ENCODE measurements at regions not wholly inside any gene's neighbourhood (a gene's known extent, or its start where the extent isn't known, plus 50 kb on each side); places are given as distances from the start of the nearest gene placed in this dataset.

DNA sequence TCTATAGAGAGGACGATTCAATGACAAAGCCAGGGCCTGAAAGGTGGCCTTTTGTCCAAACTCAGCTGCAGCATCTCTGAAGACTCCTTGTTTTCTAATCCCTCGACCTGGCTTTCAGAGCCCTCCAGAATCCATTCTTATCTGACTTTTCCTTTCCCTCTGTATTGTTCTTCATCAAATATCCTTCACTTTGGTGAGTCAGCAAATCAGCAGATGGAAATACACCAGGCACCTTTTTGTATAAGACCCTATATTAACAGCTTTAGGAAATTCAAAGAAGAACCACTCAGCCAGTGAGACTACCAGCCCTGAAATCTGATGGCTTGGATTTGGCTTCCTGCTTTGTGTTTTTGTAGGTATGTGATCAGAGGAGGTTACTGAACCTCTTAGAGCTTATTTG, 81.9 kb upstream of the RAB11FIP2 start:
- TF ChIP-seq, protein P1, sequence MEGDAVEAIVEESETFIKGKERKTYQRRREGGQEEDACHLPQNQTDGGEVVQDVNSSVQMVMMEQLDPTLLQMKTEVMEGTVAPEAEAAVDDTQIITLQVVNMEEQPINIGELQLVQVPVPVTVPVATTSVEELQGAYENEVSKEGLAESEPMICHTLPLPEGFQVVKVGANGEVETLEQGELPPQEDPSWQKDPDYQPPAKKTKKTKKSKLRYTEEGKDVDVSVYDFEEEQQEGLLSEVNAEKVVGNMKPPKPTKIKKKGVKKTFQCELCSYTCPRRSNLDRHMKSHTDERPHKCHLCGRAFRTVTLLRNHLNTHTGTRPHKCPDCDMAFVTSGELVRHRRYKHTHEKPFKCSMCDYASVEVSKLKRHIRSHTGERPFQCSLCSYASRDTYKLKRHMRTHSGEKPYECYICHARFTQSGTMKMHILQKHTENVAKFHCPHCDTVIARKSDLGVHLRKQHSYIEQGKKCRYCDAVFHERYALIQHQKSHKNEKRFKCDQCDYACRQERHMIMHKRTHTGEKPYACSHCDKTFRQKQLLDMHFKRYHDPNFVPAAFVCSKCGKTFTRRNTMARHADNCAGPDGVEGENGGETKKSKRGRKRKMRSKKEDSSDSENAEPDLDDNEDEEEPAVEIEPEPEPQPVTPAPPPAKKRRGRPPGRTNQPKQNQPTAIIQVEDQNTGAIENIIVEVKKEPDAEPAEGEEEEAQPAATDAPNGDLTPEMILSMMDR (IDR thresholded peaks at IDR 0.05; ENCODE audit: low read length, missing control alignments) = no peak
- DNase-seq (ENCODE audit: low read depth) = no peak
- H3K4me3 ChIP-seq (replicated peaks; ENCODE audit: low read depth, low read length) = no peak overlapping the region

DNA sequence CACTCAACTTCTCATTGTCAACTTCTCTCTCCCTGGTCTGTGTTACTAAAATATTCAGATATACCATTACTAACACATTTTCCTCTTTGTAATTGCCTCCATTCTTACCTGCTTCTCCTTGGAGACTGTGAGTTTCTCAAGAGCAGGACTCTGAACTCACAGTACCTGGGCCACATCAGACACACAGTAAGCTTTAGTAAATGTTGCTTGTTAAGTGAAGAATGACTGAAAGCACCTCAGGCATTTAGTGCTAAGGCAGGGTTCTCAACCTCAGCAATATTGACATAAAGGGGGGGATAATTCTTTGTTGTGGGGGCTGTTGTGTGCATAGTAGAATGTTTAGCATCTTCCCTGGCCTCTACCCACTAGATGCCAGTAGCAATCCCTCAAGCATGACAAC, 72.0 kb upstream of the RAB11FIP2 start:
- H3K4me3 ChIP-seq (replicated peaks; ENCODE audit: low read depth, low read length) = no peak overlapping the region
- DNase-seq (ENCODE audit: low read depth) = no peak
- TF ChIP-seq, protein P1 (IDR thresholded peaks at IDR 0.05; ENCODE audit: low read length, missing control alignments) = no peak

DNA sequence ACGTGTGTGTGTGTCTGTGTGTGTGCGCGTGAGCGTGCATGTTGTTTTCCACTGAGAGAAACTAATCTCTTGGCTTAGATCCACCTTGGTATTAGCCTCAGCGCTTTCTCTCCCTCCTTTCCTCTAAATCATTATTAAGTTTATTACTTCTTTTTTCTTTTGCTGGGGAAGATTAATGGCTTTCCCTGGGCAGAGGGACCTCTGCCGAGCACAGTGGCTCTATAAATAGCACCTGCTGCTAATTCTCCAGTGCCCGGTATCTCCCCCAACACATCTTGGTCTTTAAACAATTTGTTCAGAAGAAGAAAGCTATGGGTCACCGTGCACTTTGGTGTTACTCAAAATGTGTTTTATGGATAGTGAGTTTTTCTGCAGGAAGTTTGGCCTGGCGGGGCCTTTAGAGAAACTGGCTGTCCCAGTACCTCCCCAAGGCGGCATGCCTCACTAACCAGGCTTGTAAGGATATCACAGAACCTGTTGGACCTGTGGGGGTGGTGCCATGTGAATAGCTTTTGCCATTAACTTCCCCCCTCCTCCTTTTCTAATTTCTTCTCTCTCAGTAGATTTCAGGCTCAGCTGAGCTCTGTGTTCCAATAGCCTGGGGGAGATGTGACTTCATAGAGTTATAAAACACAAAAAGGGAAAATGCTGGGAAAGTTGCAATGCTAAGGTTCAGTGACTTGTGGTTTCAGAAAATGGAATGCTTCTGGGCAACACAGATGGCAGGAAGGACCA, 70.1 kb upstream of the RAB11FIP2 start:
- no peak for DNase-seq (ENCODE audit: low read depth)
- no peak overlapping the region for H3K4me3 ChIP-seq (replicated peaks; ENCODE audit: low read depth, low read length)
- TF ChIP-seq, protein P1 (IDR thresholded peaks at IDR 0.05; ENCODE audit: low read length, missing control alignments) = no peak

DNA sequence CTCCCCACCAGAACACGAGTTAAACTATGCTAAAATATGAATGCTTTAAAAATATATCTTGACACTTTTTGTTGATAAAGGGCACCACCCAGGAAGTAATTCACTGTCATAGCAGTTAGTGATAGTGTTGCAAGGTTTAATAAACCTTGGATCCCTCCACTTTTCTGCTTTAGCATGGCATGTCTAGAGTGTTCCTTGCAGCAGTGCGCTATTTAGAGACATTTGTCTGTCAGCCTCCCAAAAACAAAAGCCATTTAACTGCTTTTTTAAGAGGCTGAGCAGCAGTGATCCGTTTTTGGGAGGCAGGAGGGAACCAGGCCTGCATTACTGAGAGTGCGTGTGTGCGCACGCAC, 69.6 kb upstream of the RAB11FIP2 start:
- no peak overlapping the region for H3K4me3 ChIP-seq (replicated peaks; ENCODE audit: low read depth, low read length)
- TF ChIP-seq, protein P1 (IDR thresholded peaks at IDR 0.05; ENCODE audit: low read length, missing control alignments) = no peak
- no peak for DNase-seq (ENCODE audit: low read depth)

DNA sequence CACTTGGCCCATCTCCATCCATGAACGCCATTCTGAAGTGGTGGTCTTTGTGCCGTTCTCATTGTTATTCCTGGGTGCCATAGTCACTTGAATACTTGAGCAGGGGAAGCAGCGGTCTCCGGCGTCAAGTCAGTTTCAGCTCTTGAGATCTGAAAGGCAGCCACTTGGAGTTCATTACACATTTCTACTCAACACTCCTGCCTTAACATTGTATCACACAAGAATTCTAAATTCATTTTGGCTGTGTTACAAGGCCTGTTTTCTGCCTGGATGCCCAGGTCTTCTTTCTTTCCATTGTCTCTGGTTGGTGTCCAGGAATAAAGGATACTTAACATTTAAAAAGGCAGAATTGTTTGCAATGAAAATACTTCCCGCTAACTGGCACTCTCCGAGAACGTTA, 69.0 kb upstream of the RAB11FIP2 start:
- H3K4me3 ChIP-seq (replicated peaks; ENCODE audit: low read depth, low read length) = no peak overlapping the region
- no peak for DNase-seq (ENCODE audit: low read depth)
- TF ChIP-seq, protein P1 (IDR thresholded peaks at IDR 0.05; ENCODE audit: low read length, missing control alignments) = no peak

DNA sequence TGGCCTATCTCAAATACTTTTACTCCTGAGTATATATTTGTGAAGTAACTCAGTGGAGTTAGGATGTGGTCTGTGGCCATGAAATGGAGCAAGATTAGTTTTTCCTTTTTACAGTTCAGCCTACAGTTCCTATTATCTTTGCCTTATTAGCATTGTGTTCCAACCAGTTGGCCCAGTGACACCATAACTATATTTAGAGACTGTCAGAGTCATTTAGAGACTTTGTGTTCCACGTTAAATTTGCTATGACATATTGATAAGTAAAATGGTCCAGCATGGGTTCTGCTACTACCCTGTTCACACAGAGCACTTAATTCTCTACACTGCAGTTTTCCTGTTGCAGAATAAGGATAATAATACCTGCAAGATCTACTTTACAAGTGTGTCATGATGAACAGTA, 68.3 kb upstream of the RAB11FIP2 start:
- H3K4me3 ChIP-seq (replicated peaks; ENCODE audit: low read depth, low read length) = no peak overlapping the region
- DNase-seq (ENCODE audit: low read depth) = no peak
- TF ChIP-seq, protein P1 (IDR thresholded peaks at IDR 0.05; ENCODE audit: low read length, missing control alignments) = no peak

DNA sequence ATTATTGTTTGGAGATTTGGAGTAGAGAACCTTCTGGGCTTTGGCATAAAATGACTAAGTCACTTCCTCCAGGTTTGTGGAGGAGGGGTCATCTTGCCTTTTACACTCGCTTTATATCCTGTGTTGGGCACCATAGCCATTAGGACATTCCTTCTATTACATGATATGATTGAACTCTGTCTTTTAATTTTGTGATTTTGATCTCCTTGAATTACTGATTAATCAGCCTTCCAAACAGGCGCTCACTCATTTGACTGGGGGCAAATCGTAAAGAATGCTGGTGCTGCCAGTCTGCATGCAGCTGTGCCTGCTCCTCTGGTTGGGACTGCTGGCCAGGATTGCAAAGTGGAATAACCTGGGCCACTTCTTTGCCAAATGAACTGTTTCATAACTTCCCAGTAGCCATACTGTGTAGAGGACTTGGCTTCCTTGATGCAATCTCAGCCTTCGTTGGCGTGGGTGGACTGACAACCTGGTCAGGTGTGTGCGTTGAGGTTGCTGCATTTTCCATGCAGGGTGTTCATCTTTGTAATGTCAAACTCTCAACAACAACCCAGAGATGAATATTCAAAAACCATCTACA, 65.9 kb upstream of the RAB11FIP2 start:
- DNase-seq (ENCODE audit: low read depth) = no peak
- H3K4me3 ChIP-seq (replicated peaks; ENCODE audit: low read depth, low read length) = no peak overlapping the region
- TF ChIP-seq, protein P1 (IDR thresholded peaks at IDR 0.05; ENCODE audit: low read length, missing control alignments) = no peak
